HG03575 (cell line): ENCODE measurements at regions not wholly inside any gene's neighbourhood (a gene's known extent, or its start where the extent isn't known, plus 50 kb on each side); places are given as distances from the start of the nearest gene placed in this dataset.

Experiments used
- ATAC-seq: cut with Tn5 transposase; IDR thresholded peaks from one replicate; pipeline ENCODE4 v1.9.1; 2021; ENCODE audit not compliant: unreplicated experiment, insufficient number of reproducible peaks, low FRiP score; ENCODE audit errors: extremely low read depth

GRCh38 chr15:45914425-45914824, 279.6 kb downstream of the SQOR start:
- no peak for ATAC-seq

- no peak for ATAC-seq
These were observed 284.0 kb downstream of the SQOR start for GRCh38 chr15:45918839-45919238.

GRCh38 chr15:45919806-45920205, 285.0 kb downstream of the SQOR start:
- ATAC-seq = no peak

GRCh38 chr15:45921376-45921775, 286.5 kb downstream of the SQOR start:
- no peak for ATAC-seq

- no peak for ATAC-seq
These were observed 287.1 kb downstream of the SQOR start for GRCh38 chr15:45921978-45922377.

- no peak for ATAC-seq
These were observed 306.5 kb downstream of the SQOR start for GRCh38 chr15:45941367-45941766.

- ATAC-seq = no peak
These were observed 308.4 kb downstream of the SQOR start for GRCh38 chr15:45943240-45943639.

- ATAC-seq = no peak
These were observed 311.3 kb downstream of the SQOR start for GRCh38 chr15:45946111-45946510.

- ATAC-seq = no peak
These were observed 313.4 kb downstream of the SQOR start for GRCh38 chr15:45948181-45948621.

- no peak for ATAC-seq
These were observed 324.1 kb downstream of the SQOR start for GRCh38 chr15:45958924-45959323.

- no peak for ATAC-seq
These were observed 327.9 kb downstream of the SQOR start for GRCh38 chr15:45962733-45963132.

GRCh38 chr15:45970542-45970941, 335.7 kb downstream of the SQOR start:
- ATAC-seq = no peak

- no peak for ATAC-seq
These were observed 345.5 kb downstream of the SQOR start for GRCh38 chr15:45980366-45980765.

GRCh38 chr15:45981625-45982024, 346.8 kb downstream of the SQOR start:
- ATAC-seq = no peak

- ATAC-seq = no peak
These were observed 357.0 kb downstream of the SQOR start for GRCh38 chr15:45991863-45992262.

GRCh38 chr15:45993072-45993471, 358.2 kb downstream of the SQOR start:
- ATAC-seq = no peak

GRCh38 chr15:45993508-45993907, 358.7 kb downstream of the SQOR start:
- no peak for ATAC-seq

- ATAC-seq = no peak
These were observed 361.0 kb downstream of the SQOR start for GRCh38 chr15:45995800-45996199.

GRCh38 chr15:46014532-46014931, 379.7 kb downstream of the SQOR start:
- no peak for ATAC-seq

GRCh38 chr15:46034755-46035154, 399.9 kb downstream of the SQOR start:
- no peak for ATAC-seq

- no peak for ATAC-seq
These were observed 404.9 kb downstream of the SQOR start for GRCh38 chr15:46039703-46040102.

- ATAC-seq = no peak
These were observed 407.1 kb downstream of the SQOR start for GRCh38 chr15:46041905-46042304.
